Thoracic aorta (tissue), 2 donors: ENCODE measurements at regions not wholly inside any gene's neighbourhood (a gene's known extent, or its start where the extent isn't known, plus 50 kb on each side); places are given as distances from the start of the nearest gene placed in this dataset.

Experiments
- ATAC-seq: fragments of 150-250 bp; one replicate; pipeline ENCODE4 v1.8.0; 2017; ENCODE audit warnings: low read depth; ENCODE audit not compliant: insufficient number of reproducible peaks, low FRiP score
- DNase-seq: peaks from one replicate; pipeline ENCODE4 v3.0.0-alpha.2; 2020; ENCODE audit warnings: low spot score
- H3K27ac ChIP-seq, 2 donors: fragments of 200-600 bp; sonication (generic); 1 replicate in 1 of 2; 2 replicates in 1 of 2; pipeline ENCODE4 v1.5.1; 2016; ENCODE audit warnings: mild to moderate bottlenecking in 2 of 2, moderate library complexity in 2 of 2
- H3K27me3 ChIP-seq: fragments of 200-600 bp; sonication (generic); replicated peaks from 2 replicates; pipeline ENCODE4 v1.6.0; 2016; ENCODE audit warnings: mild to moderate bottlenecking; ENCODE audit not compliant: insufficient read depth
- H3K36me3 ChIP-seq: fragments of 200-600 bp; sonication (generic); one replicate; pipeline ENCODE4 v1.5.1; 2016
- H3K4me1 ChIP-seq, 2 donors: fragments of 200-600 bp; sonication (generic); 1 replicate in 1 of 2; 2 replicates in 1 of 2; pipeline versions ENCODE4 v1.5.1 to v1.6.0; 2016; ENCODE audit warnings: low read depth in 2 of 2, mild to moderate bottlenecking in 1 of 2; ENCODE audit not compliant: control insufficient read depth in 1 of 2
- H3K4me3 ChIP-seq: fragments of 200-600 bp; sonication (generic); 2 replicates; pipeline ENCODE4 v1.5.1; 2016; ENCODE audit warnings: mild to moderate bottlenecking
- H3K9me3 ChIP-seq: fragments of 200-600 bp; sonication (generic); 2 replicates; pipeline ENCODE4 v1.5.1; 2016
- CTCF ChIP-seq: fragments of 200-600 bp; sonication (generic); IDR thresholded peaks from one replicate; pipeline ENCODE4 v1.5.1; 2019; ENCODE audit warnings: antibody characterized with exemption

- no peaks in the 10 kb centered on the region for H3K4me1 ChIP-seq
- H3K36me3 ChIP-seq = no peaks in the 10 kb centered on the region
- DNase-seq (no peak), ATAC-seq (no peak)
- H3K27ac ChIP-seq = no peak overlapping the region
- TF ChIP-seq CTCF = no peak
- peaks cover 4% of the 10 kb centered on the region for H3K9me3 ChIP-seq
- H3K27me3 ChIP-seq = no peaks in the 10 kb centered on the region
- H3K4me3 ChIP-seq = no peak overlapping the region
Measured at GRCh38 chr2:129256642-129257041, 722.8 kb upstream of the RAB6C start.

GRCh38 chr2:129262934-129263333 lies 716.5 kb upstream of the RAB6C start:
- ATAC-seq = no peak
- H3K27me3 ChIP-seq = no peaks in the 10 kb centered on the region
- H3K4me3 ChIP-seq = no peak overlapping the region
- no peaks in the 10 kb centered on the region for H3K4me1 ChIP-seq
- H3K36me3 ChIP-seq = no peaks in the 10 kb centered on the region
- DNase-seq = no peak
- peaks cover 4% of the 10 kb centered on the region for H3K9me3 ChIP-seq
- TF ChIP-seq CTCF = no peak
- H3K27ac ChIP-seq = no peak overlapping the region

DNA sequence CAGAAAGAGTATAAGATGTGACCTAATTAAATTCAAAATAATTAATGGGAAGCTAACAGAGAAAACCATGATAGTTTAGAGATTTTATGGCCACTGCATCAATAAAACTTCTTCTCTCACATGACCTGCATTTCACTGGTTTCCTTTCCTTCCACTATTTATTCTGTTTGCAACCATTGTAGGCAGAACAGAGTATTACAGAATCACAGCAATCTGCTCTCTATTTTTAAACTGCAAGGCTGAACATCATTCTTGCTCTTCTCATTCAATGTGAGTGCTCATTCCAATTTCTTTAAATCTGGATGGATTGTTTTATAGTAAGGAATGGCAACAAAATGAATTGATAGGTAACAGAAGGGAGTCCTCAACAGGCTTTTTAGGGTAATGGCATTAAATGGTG lies 715.5 kb upstream of the RAB6C start:
- peaks cover 10% of the 10 kb centered on the region for H3K9me3 ChIP-seq
- no peak for TF ChIP-seq CTCF
- ATAC-seq (no peak), DNase-seq (no peak)
- H3K4me1 ChIP-seq = no peaks in the 10 kb centered on the region
- no peak overlapping the region for H3K27ac ChIP-seq
- no peaks in the 10 kb centered on the region for H3K27me3 ChIP-seq
- H3K36me3 ChIP-seq = no peaks in the 10 kb centered on the region
- no peak overlapping the region for H3K4me3 ChIP-seq

DNA sequence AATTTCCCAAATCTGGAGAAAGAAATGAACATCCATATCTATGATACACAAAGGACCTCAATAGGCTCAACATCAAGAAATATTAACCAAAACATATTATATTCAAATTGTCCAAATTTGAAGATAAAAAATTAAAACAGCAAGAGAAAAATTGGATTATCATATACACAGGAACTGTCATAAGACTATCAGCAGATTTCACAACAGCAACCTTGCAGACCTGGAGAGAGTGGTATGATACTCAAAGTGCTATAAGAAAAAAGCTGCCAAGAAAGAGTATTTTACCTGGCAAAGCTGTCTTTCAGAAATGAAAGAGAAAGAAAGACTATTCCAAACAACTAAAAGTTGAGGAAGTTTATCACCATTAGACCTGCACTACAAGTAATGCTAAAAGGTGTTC lies 711.9 kb upstream of the RAB6C start:
- peaks cover 6% of the 10 kb centered on the region for H3K9me3 ChIP-seq
- TF ChIP-seq CTCF = no peak
- H3K4me1 ChIP-seq = no peaks in the 10 kb centered on the region
- no peak overlapping the region for H3K27ac ChIP-seq
- no peak overlapping the region for H3K4me3 ChIP-seq
- H3K36me3 ChIP-seq = no peaks in the 10 kb centered on the region
- no peak for ATAC-seq
- DNase-seq = no peak
- no peaks in the 10 kb centered on the region for H3K27me3 ChIP-seq

- ATAC-seq = no peak
- no peaks in the 10 kb centered on the region for H3K27me3 ChIP-seq
Measured at GRCh38 chr2:129273266-129274037, 706.0 kb upstream of the RAB6C start.

More at GRCh38 chr2:129273266-129274037, 706.0 kb upstream of the RAB6C start:
- H3K36me3 ChIP-seq = no peaks in the 10 kb centered on the region
- no peak overlapping the region for H3K27ac ChIP-seq
- H3K4me3 ChIP-seq = no peak overlapping the region
- no peak for DNase-seq
- no peaks in the 10 kb centered on the region for H3K4me1 ChIP-seq
- TF ChIP-seq CTCF = no peak
- H3K9me3 ChIP-seq = peaks cover 3% of the 10 kb centered on the region
